Activated CD4-positive, alpha-beta T cell treated with anti-CD3 and anti-CD28 coated beads for 4 hours (primary cell): ENCODE measurements at regions not wholly inside any gene's neighbourhood (a gene's known extent, or its start where the extent isn't known, plus 50 kb on each side); places are given as distances from the start of the nearest gene placed in this dataset.

Experiments
- DNase-seq, 2 donors: peaks; one replicate each; pipeline ENCODE4 v3.0.0-alpha.2; 2020

GRCh38 chr7:155874411-155874810 is 62.1 kb upstream of the SHH start:
- DNase-seq: no peak

GRCh38 chr7:155874010-155874409 is 61.7 kb upstream of the SHH start:
- DNase-seq: no peak

GRCh38 chr7:155872678-155873369 is 60.6 kb upstream of the SHH start:
- no peak for DNase-seq

- DNase-seq: no peak
Measured at GRCh38 chr7:155871211-155871610, 58.9 kb upstream of the SHH start.

- no peak for DNase-seq
Measured at GRCh38 chr7:155870334-155871180, 58.3 kb upstream of the SHH start.

- DNase-seq: no peak
Measured at GRCh38 chr7:155869784-155870076, 57.5 kb upstream of the SHH start.

GRCh38 chr7:155868955-155869783 is 56.9 kb upstream of the SHH start:
- no peak for DNase-seq

GRCh38 chr7:155867734-155868400 is 55.6 kb upstream of the SHH start:
- no peak for DNase-seq

- no peak for DNase-seq
Measured at GRCh38 chr7:155867280-155867679, 55.0 kb upstream of the SHH start.

GRCh38 chr7:155865830-155866525 is 53.7 kb upstream of the SHH start:
- DNase-seq: no peak

- no peak for DNase-seq
Measured at GRCh38 chr7:155864991-155865690, 52.9 kb upstream of the SHH start.

GRCh38 chr7:155864271-155864985 is 52.2 kb upstream of the SHH start:
- DNase-seq: no peak

- no peak for DNase-seq
Measured at GRCh38 chr7:155863721-155864151, 51.5 kb upstream of the SHH start.

- DNase-seq: no peak
Measured at GRCh38 chr7:155862123-155862892, 50.0 kb upstream of the SHH start.
